Right lobe of liver (tissue), 4 donors: ENCODE measurements at regions not wholly inside any gene's neighbourhood (a gene's known extent, or its start where the extent isn't known, plus 50 kb on each side); places are given as distances from the start of the nearest gene placed in this dataset.

Experiments used
- POLR2A ChIP-seq: fragments of 450-650 bp; IDR thresholded peaks from one replicate; pipeline ENCODE4 v1.6.1; 2017; ENCODE audit warnings: antibody characterized with exemption, mild to moderate bottlenecking
- TF ChIP-seq, protein P1 (sequence below), 4 donors: fragments of 200-600 bp in 3 of 4; fragments of 450-650 bp in 1 of 4; IDR thresholded peaks; one replicate each; pipeline versions ENCODE4 v1.5.1 to v1.8.0; 2016 to 2022; ENCODE audit warnings: antibody characterized with exemption in 4 of 4, mild to moderate bottlenecking in 2 of 4
- donor health status: DM: no; HTN: no; CAD: no.
- donor health status: DM: no; HTN: no; CAD: no.
- donor health status: DM: no; HTN: yes; CAD: no.

DNA sequence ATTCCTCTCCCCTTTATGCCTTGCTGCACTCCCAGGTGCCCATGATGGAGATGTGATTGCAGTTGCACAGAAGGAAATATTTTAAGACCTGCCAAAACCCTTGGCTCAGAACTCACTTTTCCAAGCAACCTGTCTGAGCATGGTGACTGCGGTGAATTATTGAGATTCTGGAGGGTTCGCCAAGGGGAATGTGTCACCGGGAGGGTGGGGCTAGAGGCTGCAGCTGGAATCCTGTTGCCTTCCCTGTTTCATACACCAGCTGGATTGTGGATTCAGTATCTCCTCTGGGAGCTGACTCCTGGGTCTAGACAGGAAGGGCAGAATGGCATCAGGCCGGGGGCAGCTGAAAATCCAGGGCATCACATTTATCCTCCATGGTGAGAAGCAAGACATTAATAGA lies 527.2 kb downstream of the TMEM114 start:
- TF ChIP-seq POLR2A: no peak
- TF ChIP-seq, protein P1, sequence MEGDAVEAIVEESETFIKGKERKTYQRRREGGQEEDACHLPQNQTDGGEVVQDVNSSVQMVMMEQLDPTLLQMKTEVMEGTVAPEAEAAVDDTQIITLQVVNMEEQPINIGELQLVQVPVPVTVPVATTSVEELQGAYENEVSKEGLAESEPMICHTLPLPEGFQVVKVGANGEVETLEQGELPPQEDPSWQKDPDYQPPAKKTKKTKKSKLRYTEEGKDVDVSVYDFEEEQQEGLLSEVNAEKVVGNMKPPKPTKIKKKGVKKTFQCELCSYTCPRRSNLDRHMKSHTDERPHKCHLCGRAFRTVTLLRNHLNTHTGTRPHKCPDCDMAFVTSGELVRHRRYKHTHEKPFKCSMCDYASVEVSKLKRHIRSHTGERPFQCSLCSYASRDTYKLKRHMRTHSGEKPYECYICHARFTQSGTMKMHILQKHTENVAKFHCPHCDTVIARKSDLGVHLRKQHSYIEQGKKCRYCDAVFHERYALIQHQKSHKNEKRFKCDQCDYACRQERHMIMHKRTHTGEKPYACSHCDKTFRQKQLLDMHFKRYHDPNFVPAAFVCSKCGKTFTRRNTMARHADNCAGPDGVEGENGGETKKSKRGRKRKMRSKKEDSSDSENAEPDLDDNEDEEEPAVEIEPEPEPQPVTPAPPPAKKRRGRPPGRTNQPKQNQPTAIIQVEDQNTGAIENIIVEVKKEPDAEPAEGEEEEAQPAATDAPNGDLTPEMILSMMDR (IDR thresholded peaks at IDR 0.05): no peak
